AG04450 (cell line): ENCODE measurements at regions not wholly inside any gene's neighbourhood (a gene's known extent, or its start where the extent isn't known, plus 50 kb on each side); places are given as distances from the start of the nearest gene placed in this dataset. TPM values are rescaled to one million over a fixed set of nuclear protein-coding genes. Genes with fewer than 3 reads are reported as not detected.

Experiments
- CTCF ChIA-PET: fragments of 300-600, 350-600 bp; formaldehyde crosslinking; extraction: SDS; loops from one replicate; lab custom pipeline; 2022; ENCODE audit warnings: antibody characterized with exemption, inconsistent platforms; lab: Charles Lee
- POLR2A ChIA-PET: fragments of 350-600 bp; formaldehyde crosslinking; extraction: SDS; loops from one replicate; lab custom pipeline; 2021; ENCODE audit warnings: antibody characterized with exemption, inconsistent platforms; lab: Yijun Ruan, JAX
- DNase-seq: peaks from one replicate; pipeline ENCODE4 v3.0.0-alpha.2; 2011; ENCODE audit warnings: low read depth, low spot score
- H3K27ac ChIP-seq: one replicate; pipeline ENCODE4 v1.5.1; 2012; ENCODE audit warnings: low read depth, low read length, control low read depth
- H3K27me3 ChIP-seq: one replicate; pipeline ENCODE4 v1.6.0; 2012; ENCODE audit warnings: low read length; ENCODE audit not compliant: control insufficient read depth, insufficient read depth
- H3K4me3 ChIP-seq: 2 replicates; pipeline ENCODE4 v1.5.1; 2011; ENCODE audit warnings: mild to moderate bottlenecking, low read depth, low read length, control low read depth
- H3K9me3 ChIP-seq: 2 replicates; pipeline ENCODE4 v1.5.1; 2012; ENCODE audit warnings: low read length; ENCODE audit not compliant: control insufficient read depth, insufficient read depth
- CTCF ChIP-seq: IDR thresholded peaks from 2 replicates; pipeline ENCODE4 v1.5.1; 2011; ENCODE audit warnings: low read depth, low read length, control low read depth, inconsistent platforms
- small RNA-seq: library from RNA; depleted of rRNA; stranded (forward); fragments of <200 nt; gene quantifications from one replicate; pipeline ENCODE3, GENCODE V24; 2012; ENCODE audit warnings: low read depth; ENCODE audit not compliant: insufficient read length

- no peak overlapping the region for H3K4me3 ChIP-seq
- H3K9me3 ChIP-seq, result no peaks in the 10 kb centered on the region; the same call in 1 of the 2 replicates
- H3K27me3 ChIP-seq, result no peaks in the 10 kb centered on the region
- CTCF ChIA-PET, result no interaction called here
- no peak for DNase-seq
- TF ChIP-seq CTCF, result no peak
- POLR2A ChIA-PET, result no interaction called here
- H3K27ac ChIP-seq, result no peak overlapping the region
Measured at GRCh38 chr7:116449441-116449840, 50.1 kb upstream of the CAV2 start.

Small RNAs in the stretch of these regions (small RNA-seq; reads per million reads assigned to genes)
- not detected for gene RF00017
